Endothelial cell of umbilical vein (primary cell): ENCODE measurements at regions not wholly inside any gene's neighbourhood (a gene's known extent, or its start where the extent isn't known, plus 50 kb on each side); places are given as distances from the start of the nearest gene placed in this dataset.

Source experiments
- CTCF ChIP-seq, 2 donors: IDR thresholded peaks; 1 replicate in 1 of 2; 2 replicates in 1 of 2; pipeline ENCODE4 v1.5.1; 2011; ENCODE audit warnings: low read length in 2 of 2, mild to moderate bottlenecking in 2 of 2, moderate library complexity in 2 of 2, control low read depth in 1 of 2, inconsistent platforms in 1 of 2, low read depth in 1 of 2; ENCODE audit not compliant: insufficient read depth in 1 of 2; ENCODE audit errors: extremely low read depth in 1 of 2
- MAX ChIP-seq: IDR thresholded peaks from 2 replicates; pipeline ENCODE4 v1.6.1; 2011; ENCODE audit not compliant: insufficient read depth, insufficient read length
- POLR2A ChIP-seq: IDR thresholded peaks from 2 replicates; pipeline ENCODE4 v1.6.1; 2012; ENCODE audit warnings: low read depth, mild to moderate bottlenecking, control low read depth, low read length

DNA sequence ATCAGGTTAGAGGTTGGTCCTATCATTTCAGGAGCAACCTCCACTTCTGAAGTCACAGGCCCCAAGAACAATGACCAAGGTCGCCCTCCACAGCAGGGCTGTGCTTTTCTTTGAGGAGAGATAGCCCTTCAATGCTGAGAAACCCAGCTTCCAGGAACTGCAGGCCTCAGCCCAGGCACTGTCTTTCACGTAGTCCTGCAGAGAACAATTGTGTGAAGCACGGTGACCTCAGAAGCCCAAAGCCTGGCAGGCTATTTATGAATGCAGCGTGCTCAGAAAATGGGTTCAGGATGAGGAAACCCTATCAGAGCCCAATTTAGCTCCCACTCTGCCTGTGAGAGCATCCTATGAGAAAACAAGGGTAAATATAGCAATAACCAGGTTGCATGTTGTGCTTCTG, 388.3 kb downstream of the PLK2 start:
- no peak for TF ChIP-seq CTCF (IDR thresholded peaks at IDR 0.05; ENCODE audit: extremely low read depth in 1 of 2, insufficient read depth in 1 of 2, low read depth in 1 of 2, low read length in 2 of 2)
- TF ChIP-seq POLR2A, result no peak
- TF ChIP-seq MAX, result no peak
